ENCODE measurements at regions not wholly inside any gene's neighbourhood (a gene's known extent, or its start where the extent isn't known, plus 50 kb on each side); places are given as distances from the start of the nearest gene placed in this dataset.

DNA sequence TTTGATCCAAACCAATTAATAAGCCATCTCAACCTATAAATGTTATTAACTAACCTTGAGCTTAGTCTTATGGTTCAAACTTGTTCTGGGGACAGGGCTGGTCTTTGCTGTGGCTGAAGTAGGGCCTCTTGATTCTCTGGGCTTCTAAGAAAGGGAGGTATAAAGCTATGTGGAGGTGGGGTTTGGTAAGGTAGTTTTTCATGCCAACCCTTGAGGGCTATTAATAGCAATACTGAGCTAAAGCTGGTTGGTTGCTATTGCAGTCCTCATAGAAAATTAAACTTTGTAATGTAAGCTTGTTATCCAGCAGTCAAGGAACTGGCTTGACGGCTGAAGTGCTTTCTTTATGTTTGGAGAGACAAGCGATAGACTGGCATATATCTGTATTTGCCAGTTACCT lies 112.1 kb downstream of the RND3 start:
- ATAC-seq (ENCODE audit: insufficient number of reproducible peaks, low FRiP score, low read depth) (no peak), DNase-seq (ENCODE audit: low spot score) (no peak)
- no peaks in the 10 kb centered on the region for H3K4me1 ChIP-seq (ENCODE audit: control insufficient read depth in 1 of 2, low read depth in 2 of 2)
- TF ChIP-seq, protein P1, sequence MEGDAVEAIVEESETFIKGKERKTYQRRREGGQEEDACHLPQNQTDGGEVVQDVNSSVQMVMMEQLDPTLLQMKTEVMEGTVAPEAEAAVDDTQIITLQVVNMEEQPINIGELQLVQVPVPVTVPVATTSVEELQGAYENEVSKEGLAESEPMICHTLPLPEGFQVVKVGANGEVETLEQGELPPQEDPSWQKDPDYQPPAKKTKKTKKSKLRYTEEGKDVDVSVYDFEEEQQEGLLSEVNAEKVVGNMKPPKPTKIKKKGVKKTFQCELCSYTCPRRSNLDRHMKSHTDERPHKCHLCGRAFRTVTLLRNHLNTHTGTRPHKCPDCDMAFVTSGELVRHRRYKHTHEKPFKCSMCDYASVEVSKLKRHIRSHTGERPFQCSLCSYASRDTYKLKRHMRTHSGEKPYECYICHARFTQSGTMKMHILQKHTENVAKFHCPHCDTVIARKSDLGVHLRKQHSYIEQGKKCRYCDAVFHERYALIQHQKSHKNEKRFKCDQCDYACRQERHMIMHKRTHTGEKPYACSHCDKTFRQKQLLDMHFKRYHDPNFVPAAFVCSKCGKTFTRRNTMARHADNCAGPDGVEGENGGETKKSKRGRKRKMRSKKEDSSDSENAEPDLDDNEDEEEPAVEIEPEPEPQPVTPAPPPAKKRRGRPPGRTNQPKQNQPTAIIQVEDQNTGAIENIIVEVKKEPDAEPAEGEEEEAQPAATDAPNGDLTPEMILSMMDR (IDR thresholded peaks at IDR 0.05) = no peak
- H3K4me3 ChIP-seq = no peak overlapping the region
- H3K27me3 ChIP-seq (replicated peaks; ENCODE audit: insufficient read depth) = no peaks in the 10 kb centered on the region
- H3K27ac ChIP-seq = no peak overlapping the region
- no peaks in the 10 kb centered on the region for H3K9me3 ChIP-seq
- no peaks in the 10 kb centered on the region for H3K36me3 ChIP-seq

DNA sequence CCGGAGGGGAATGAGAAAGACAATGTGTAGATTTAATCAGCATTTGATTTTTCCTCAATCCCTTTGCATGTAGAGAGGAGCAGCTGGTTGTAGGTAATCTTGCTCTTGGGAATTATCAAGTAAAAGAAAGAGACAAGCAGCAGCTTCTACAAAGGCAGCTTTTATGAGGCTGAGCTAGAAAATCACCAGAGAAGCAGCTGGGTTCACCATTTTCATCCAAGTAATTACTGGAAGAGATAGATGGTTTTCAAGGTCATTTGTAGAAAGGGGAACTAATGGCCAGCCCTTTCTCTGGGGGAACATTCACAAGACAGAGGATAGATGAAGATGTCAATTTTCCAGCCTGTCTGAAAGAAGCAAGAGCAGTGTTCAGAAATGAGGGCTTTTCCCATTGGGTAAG lies 113.0 kb downstream of the RND3 start:
- Histone ChIP-seq H3K9me3 (no peaks in the 10 kb centered on the region), H3K4me3 (no peak overlapping the region), H3K27me3 (replicated peaks; ENCODE audit: insufficient read depth) (no peaks in the 10 kb centered on the region), H3K27ac (no peak overlapping the region), H3K4me1 (ENCODE audit: control insufficient read depth in 1 of 2, low read depth in 2 of 2) (no peaks in the 10 kb centered on the region), H3K36me3 (no peaks in the 10 kb centered on the region)
- DNase-seq (ENCODE audit: low spot score) (no peak), ATAC-seq (ENCODE audit: insufficient number of reproducible peaks, low FRiP score, low read depth) (no peak)
- TF ChIP-seq, protein P1 (IDR thresholded peaks at IDR 0.05) = no peak

DNA sequence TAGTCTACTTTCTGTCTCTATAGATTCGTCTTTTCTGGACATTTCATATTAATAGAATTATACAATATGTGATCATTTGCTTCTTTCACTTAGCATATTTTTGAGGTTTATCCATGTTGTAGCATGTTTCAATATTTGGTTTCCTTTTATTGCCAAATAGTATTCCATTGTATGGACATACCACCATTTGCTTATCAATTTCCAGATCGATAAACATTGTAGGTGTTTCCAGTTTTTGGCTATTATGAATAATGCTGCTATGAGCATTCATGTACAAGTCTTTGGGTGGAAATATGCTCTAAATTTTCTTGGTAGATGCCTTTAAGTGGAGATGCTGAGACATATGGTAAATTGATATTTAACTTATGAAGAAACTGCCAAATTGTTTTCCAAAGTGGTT lies 114.1 kb downstream of the RND3 start:
- Histone ChIP-seq H3K27ac (no peak overlapping the region), H3K36me3 (no peaks in the 10 kb centered on the region), H3K4me3 (no peak overlapping the region), H3K4me1 (ENCODE audit: control insufficient read depth in 1 of 2, low read depth in 2 of 2) (no peaks in the 10 kb centered on the region), H3K9me3 (no peaks in the 10 kb centered on the region), H3K27me3 (replicated peaks; ENCODE audit: insufficient read depth) (no peaks in the 10 kb centered on the region)
- no peak for ATAC-seq (ENCODE audit: insufficient number of reproducible peaks, low FRiP score, low read depth)
- TF ChIP-seq, protein P1 (IDR thresholded peaks at IDR 0.05) = no peak
- DNase-seq (ENCODE audit: low spot score) = no peak

DNA sequence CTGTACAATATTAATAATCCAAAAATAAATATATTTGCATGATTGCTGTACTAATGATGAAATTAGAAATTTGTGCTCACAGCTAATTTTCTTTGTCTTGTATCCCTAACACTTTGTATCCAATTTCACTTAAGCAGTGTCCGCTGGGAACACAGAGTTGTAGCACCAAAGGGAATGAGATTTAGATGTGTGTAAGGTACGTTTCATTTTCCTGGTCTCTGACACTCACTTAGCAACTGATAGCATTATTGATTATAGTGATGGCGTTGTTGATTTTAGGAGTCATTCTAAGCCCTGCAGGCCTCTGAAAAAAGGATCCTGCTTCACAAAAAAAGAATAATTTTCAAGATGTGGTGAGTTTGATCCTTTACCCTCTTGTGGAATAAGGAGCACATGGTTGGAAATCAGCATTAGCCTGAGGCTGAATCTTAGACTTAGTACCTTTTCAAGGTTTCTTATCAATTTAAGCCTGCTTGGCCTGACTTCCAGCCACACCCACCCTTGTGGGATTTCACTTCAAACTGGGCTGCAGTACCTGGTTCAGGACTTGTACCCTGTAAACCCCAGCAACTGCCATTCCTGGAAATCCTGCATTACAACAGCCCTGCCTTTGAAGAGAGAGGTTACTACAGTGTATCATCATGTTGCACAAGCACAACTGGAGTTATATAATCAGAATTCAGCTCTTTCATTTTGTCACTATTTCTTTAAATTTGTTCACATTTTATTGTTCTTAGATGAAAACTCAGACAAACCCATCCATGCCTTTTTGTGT lies 116.2 kb downstream of the RND3 start:
- DNase-seq (ENCODE audit: low spot score) = no peak
- Histone ChIP-seq H3K4me1 (ENCODE audit: control insufficient read depth in 1 of 2, low read depth in 2 of 2) (no peaks in the 10 kb centered on the region), H3K9me3 (no peaks in the 10 kb centered on the region), H3K27ac (no peak overlapping the region), H3K36me3 (no peaks in the 10 kb centered on the region), H3K27me3 (replicated peaks; ENCODE audit: insufficient read depth) (no peaks in the 10 kb centered on the region), H3K4me3 (no peak overlapping the region)
- no peak for ATAC-seq (ENCODE audit: insufficient number of reproducible peaks, low FRiP score, low read depth)
- TF ChIP-seq, protein P1 (IDR thresholded peaks at IDR 0.05) = no peak

DNA sequence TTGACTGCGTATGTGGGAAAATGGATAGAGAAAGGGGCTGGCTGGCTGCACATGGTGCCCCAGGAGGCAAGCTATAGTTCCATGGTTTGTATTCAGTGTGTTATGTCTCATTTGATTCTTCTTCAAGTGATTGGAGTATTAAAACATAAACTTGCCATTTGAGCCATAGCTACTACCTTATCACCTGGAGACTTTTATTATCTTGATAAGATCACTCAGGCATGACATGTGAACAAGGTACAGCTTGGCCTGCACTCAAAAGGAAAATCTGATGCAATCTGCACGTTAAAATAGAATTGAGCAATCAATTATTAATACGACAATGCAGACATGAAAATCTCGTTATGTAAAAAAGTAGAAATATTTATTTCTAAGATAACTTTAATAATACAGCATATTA lies 116.9 kb downstream of the RND3 start:
- Histone ChIP-seq H3K9me3 (no peaks in the 10 kb centered on the region), H3K27ac (no peak overlapping the region), H3K4me1 (ENCODE audit: control insufficient read depth in 1 of 2, low read depth in 2 of 2) (no peaks in the 10 kb centered on the region), H3K4me3 (no peak overlapping the region), H3K36me3 (no peaks in the 10 kb centered on the region), H3K27me3 (replicated peaks; ENCODE audit: insufficient read depth) (no peaks in the 10 kb centered on the region)
- ATAC-seq (ENCODE audit: insufficient number of reproducible peaks, low FRiP score, low read depth) (no peak), DNase-seq (ENCODE audit: low spot score) (no peak)
- TF ChIP-seq, protein P1 (IDR thresholded peaks at IDR 0.05) = no peak

All from thoracic aorta (tissue), 2 donors.